Uterus (tissue), 2 donors: ENCODE measurements at regions not wholly inside any gene's neighbourhood (a gene's known extent, or its start where the extent isn't known, plus 50 kb on each side); places are given as distances from the start of the nearest gene placed in this dataset.

Source experiments
- POLR2A ChIP-seq, 2 donors: fragments of 450-650 bp; IDR thresholded peaks; one replicate each; pipeline ENCODE4 v1.6.1; 2016; ENCODE audit warnings: antibody characterized with exemption in 2 of 2, mild to moderate bottlenecking in 1 of 2, moderate library complexity in 1 of 2
- TF ChIP-seq, protein P1 (sequence below), 4 experiments: fragments of 200-600 bp in 2 of 4; fragments of 450-650 bp in 2 of 4; sonication (generic) in 2 of 4; IDR thresholded peaks; one replicate each; pipeline ENCODE4 v1.5.1; 2016 to 2019; ENCODE audit warnings: antibody characterized with exemption in 4 of 4, mild to moderate bottlenecking in 2 of 4, moderate library complexity in 1 of 4

DNA sequence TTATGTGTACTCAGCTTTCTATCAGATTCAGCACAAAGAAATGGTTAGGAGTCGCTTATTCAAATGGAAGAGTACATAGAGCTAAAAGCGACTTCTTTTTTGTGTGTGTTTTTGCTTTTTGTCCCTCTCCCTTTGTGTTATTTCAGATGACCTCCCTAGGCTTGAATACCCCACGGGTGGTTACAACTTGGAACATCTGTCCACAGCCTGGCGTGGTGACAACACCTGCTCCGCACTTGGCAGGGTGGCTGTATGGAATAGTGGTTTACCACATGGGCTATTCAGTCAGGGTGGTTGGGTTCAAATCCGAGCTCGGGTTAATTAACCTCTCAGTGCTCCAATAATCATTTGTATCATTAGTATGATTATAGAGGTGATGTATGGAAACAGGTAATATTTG lies 151.6 kb upstream of the FREM2 start:
- TF ChIP-seq, protein P1, sequence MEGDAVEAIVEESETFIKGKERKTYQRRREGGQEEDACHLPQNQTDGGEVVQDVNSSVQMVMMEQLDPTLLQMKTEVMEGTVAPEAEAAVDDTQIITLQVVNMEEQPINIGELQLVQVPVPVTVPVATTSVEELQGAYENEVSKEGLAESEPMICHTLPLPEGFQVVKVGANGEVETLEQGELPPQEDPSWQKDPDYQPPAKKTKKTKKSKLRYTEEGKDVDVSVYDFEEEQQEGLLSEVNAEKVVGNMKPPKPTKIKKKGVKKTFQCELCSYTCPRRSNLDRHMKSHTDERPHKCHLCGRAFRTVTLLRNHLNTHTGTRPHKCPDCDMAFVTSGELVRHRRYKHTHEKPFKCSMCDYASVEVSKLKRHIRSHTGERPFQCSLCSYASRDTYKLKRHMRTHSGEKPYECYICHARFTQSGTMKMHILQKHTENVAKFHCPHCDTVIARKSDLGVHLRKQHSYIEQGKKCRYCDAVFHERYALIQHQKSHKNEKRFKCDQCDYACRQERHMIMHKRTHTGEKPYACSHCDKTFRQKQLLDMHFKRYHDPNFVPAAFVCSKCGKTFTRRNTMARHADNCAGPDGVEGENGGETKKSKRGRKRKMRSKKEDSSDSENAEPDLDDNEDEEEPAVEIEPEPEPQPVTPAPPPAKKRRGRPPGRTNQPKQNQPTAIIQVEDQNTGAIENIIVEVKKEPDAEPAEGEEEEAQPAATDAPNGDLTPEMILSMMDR (IDR thresholded peaks at IDR 0.05): no peak
- TF ChIP-seq POLR2A (IDR thresholded peaks at IDR 0.05): no peak
